Vagina (tissue), 2 donors: ENCODE measurements at regions not wholly inside any gene's neighbourhood (a gene's known extent, or its start where the extent isn't known, plus 50 kb on each side); places are given as distances from the start of the nearest gene placed in this dataset.

Experiments
- DNase-seq, 2 donors: peaks; one replicate each; pipeline ENCODE4 v3.0.0-alpha.2; 2017; ENCODE audit errors: extremely low spot score in 2 of 2
- H3K27ac ChIP-seq: fragments of 200-600 bp; sonication (generic); one replicate; pipeline ENCODE4 v1.5.1; 2019
- H3K27me3 ChIP-seq: fragments of 200-600 bp; sonication (generic); one replicate; pipeline ENCODE4 v1.5.1; 2019
- H3K36me3 ChIP-seq, 2 donors: fragments of 200-600 bp; sonication (generic); one replicate each; pipeline ENCODE4 v1.5.1; 2017 to 2019
- H3K4me1 ChIP-seq: fragments of 200-600 bp; sonication (generic); one replicate; pipeline ENCODE4 v1.5.1; 2019
- H3K4me3 ChIP-seq, 2 donors: fragments of 200-600 bp; sonication (generic); 1 replicate in 1 of 2; 2 replicates in 1 of 2; pipeline ENCODE4 v1.5.1; 2016 to 2019
- H3K9me3 ChIP-seq: fragments of 200-600 bp; sonication (generic); one replicate; pipeline ENCODE4 v1.5.1; 2019
- POLR2A ChIP-seq, 2 donors: fragments of 450-650 bp; IDR thresholded peaks; one replicate each; pipeline ENCODE4 v1.6.1; 2017; ENCODE audit warnings: antibody characterized with exemption in 2 of 2, mild to moderate bottlenecking in 2 of 2, moderate library complexity in 2 of 2
- POLR2AphosphoS5 ChIP-seq, 2 donors: sonication (generic); formaldehyde crosslinking; IDR thresholded peaks; one replicate each; pipeline ENCODE4 v1.9.0; 2017; ENCODE audit warnings: antibody characterized with exemption in 2 of 2, mild to moderate bottlenecking in 2 of 2, low read depth in 1 of 2; ENCODE audit not compliant: insufficient read depth in 1 of 2
- intact Hi-C: fragments of 100-400 bp; cut with DNase I; formaldehyde crosslinking; loops from one replicate; pipeline ENCODE4 v1.15.1; 2023
- TF ChIP-seq, protein P1 (sequence below), 3 experiments: fragments of 450-650 bp in 2 of 3; fragments of 200-600 bp in 1 of 3; sonication (generic) in 1 of 3; IDR thresholded peaks; one replicate each; pipeline ENCODE4 v1.5.1; 2017 to 2019; ENCODE audit warnings: antibody characterized with exemption in 3 of 3, mild to moderate bottlenecking in 2 of 3, moderate library complexity in 2 of 3

DNA sequence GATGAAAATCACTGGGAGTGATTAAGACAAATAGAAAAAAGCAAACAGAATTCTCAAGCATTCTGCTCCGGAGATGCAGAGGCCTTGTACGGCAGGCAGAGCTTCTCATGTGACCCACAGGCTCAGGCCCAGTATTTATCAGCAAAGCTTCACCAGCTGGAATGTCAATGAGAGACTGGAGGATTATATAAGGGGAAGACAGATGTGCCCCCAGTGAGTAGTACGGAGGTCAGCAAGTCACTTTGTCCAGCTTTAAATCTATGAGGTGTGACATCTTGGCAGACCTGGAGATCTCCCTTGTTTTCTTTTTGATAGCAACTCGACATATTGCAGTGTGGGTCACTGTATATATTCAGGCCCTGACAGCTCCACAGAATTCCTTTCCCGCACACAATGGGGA is 106.8 kb downstream of the HHIPL2 start:
- Histone ChIP-seq H3K4me1 (no peaks in the 10 kb centered on the region), H3K4me3 (no peak overlapping the region), H3K27ac (no peak overlapping the region), H3K27me3 (no peaks in the 10 kb centered on the region), H3K9me3 (no peaks in the 10 kb centered on the region), H3K36me3 (no peaks in the 10 kb centered on the region)
- intact Hi-C loops, result no loop called here
- no peak for DNase-seq
- TF ChIP-seq, protein P1, sequence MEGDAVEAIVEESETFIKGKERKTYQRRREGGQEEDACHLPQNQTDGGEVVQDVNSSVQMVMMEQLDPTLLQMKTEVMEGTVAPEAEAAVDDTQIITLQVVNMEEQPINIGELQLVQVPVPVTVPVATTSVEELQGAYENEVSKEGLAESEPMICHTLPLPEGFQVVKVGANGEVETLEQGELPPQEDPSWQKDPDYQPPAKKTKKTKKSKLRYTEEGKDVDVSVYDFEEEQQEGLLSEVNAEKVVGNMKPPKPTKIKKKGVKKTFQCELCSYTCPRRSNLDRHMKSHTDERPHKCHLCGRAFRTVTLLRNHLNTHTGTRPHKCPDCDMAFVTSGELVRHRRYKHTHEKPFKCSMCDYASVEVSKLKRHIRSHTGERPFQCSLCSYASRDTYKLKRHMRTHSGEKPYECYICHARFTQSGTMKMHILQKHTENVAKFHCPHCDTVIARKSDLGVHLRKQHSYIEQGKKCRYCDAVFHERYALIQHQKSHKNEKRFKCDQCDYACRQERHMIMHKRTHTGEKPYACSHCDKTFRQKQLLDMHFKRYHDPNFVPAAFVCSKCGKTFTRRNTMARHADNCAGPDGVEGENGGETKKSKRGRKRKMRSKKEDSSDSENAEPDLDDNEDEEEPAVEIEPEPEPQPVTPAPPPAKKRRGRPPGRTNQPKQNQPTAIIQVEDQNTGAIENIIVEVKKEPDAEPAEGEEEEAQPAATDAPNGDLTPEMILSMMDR (IDR thresholded peaks at IDR 0.05), result no peak
- TF ChIP-seq POLR2AphosphoS5 (IDR thresholded peaks at IDR 0.05; ENCODE audit: insufficient read depth in 1 of 2, low read depth in 1 of 2), result no peak
- no peak for TF ChIP-seq POLR2A (IDR thresholded peaks at IDR 0.05)

DNA sequence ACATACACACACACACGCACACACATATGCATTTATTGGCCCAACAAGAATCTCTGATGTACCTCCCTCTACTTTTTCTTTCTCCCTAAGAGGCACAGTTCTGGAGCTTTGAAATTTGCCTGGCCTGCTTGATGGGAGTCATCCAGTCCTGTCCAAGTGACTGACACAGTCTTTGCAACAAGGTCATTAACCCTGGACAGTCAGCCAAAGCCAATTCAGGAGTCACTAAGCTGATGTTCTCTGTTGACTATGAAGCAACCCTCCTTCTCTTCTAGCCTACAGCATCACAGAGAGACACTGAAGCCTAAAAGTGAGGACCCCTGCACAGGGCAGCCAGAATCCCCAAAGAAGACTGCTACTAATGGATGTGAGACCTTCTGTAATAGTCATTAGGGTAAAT is 123.1 kb downstream of the HHIPL2 start:
- H3K4me3 ChIP-seq, result no peak overlapping the region
- H3K27ac ChIP-seq, result no peak overlapping the region
- H3K27me3 ChIP-seq, result no peaks in the 10 kb centered on the region
- H3K9me3 ChIP-seq, result no peaks in the 10 kb centered on the region
- DNase-seq, result no peak
- H3K36me3 ChIP-seq, result no peaks in the 10 kb centered on the region
- no peaks in the 10 kb centered on the region for H3K4me1 ChIP-seq
- no peak for TF ChIP-seq POLR2AphosphoS5 (IDR thresholded peaks at IDR 0.05; ENCODE audit: insufficient read depth in 1 of 2, low read depth in 1 of 2)
- no peak for TF ChIP-seq POLR2A (IDR thresholded peaks at IDR 0.05)
- TF ChIP-seq, protein P1 (IDR thresholded peaks at IDR 0.05), result no peak
- intact Hi-C loops, result no loop called here

DNA sequence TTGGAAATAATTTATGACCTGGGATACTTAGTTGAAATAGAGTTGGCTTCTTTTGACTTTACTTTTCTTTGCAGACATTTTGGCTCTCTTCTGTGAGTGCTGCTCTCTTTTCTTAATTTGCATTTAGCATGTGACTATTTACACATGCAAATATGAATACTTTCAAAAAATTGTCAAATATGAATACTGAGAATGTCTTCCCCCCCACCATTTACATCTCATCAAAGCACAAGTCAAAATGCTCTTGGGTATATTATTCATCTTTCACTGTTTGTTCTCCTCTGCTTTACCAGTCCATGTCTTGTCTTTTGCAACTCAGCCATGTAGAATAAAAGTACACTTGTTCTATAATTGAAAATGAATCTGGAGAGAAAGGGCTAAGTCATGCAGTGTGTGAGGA is 126.5 kb downstream of the HHIPL2 start:
- Histone ChIP-seq H3K9me3 (no peaks in the 10 kb centered on the region), H3K4me1 (no peaks in the 10 kb centered on the region), H3K27me3 (no peaks in the 10 kb centered on the region), H3K36me3 (no peaks in the 10 kb centered on the region), H3K4me3 (no peak overlapping the region), H3K27ac (no peak overlapping the region)
- intact Hi-C loops, result no loop called here
- DNase-seq, result no peak
- TF ChIP-seq POLR2A (IDR thresholded peaks at IDR 0.05) (no peak), POLR2AphosphoS5 (IDR thresholded peaks at IDR 0.05; ENCODE audit: insufficient read depth in 1 of 2, low read depth in 1 of 2) (no peak)
- TF ChIP-seq, protein P1 (IDR thresholded peaks at IDR 0.05), result no peak

DNA sequence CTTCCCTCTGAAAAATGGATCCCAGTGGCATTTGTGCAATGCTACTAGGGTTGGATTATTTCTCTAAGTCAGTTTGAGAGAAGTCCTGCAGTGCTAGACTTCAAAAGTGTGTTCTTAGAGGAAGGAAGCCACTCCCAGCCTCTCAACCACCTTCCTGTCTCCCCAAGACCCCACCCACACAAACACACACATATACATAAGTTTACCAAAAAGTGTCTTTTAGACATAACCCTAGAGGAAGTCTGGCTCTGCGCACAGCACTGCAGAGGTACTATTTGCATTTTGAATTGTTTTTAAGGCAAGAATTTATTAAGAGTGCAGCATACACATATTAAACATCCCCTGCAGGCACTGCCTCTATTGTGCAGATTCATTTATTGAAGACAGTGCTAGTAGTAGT is 127.3 kb downstream of the HHIPL2 start:
- no peak overlapping the region for H3K4me3 ChIP-seq
- H3K27me3 ChIP-seq, result no peaks in the 10 kb centered on the region
- H3K4me1 ChIP-seq, result no peaks in the 10 kb centered on the region
- no peak for DNase-seq
- no peak for TF ChIP-seq POLR2AphosphoS5 (IDR thresholded peaks at IDR 0.05; ENCODE audit: insufficient read depth in 1 of 2, low read depth in 1 of 2)
- TF ChIP-seq, protein P1 (IDR thresholded peaks at IDR 0.05), result no peak
- intact Hi-C loops, result no loop called here
- H3K36me3 ChIP-seq, result no peaks in the 10 kb centered on the region
- H3K27ac ChIP-seq, result no peak overlapping the region
- no peaks in the 10 kb centered on the region for H3K9me3 ChIP-seq

DNA sequence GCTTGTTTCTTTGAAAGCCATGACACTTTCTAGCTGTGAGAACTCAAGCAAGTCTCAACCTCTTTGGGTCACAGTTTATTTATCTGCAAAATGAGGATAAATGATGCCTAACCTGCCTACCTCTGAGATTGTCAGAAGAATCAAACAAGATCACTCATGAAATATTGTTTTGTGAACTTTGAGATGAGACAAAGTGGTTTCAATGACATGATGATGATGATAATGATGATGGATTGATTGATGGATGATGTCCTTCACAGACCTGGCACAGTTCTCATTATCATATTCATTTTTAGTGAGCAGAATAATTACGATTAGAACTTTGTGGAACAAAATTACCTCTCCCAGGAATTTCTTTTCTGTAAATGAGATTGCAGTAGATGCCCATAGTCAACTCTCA is 129.2 kb downstream of the HHIPL2 start:
- intact Hi-C loops, result no loop called here
- Histone ChIP-seq H3K9me3 (no peaks in the 10 kb centered on the region), H3K36me3 (no peaks in the 10 kb centered on the region), H3K27me3 (no peaks in the 10 kb centered on the region), H3K4me1 (no peaks in the 10 kb centered on the region), H3K4me3 (no peak overlapping the region), H3K27ac (no peak overlapping the region)
- DNase-seq, result no peak
- TF ChIP-seq, protein P1 (IDR thresholded peaks at IDR 0.05), result no peak
- TF ChIP-seq POLR2AphosphoS5 (IDR thresholded peaks at IDR 0.05; ENCODE audit: insufficient read depth in 1 of 2, low read depth in 1 of 2), result no peak
- no peak for TF ChIP-seq POLR2A (IDR thresholded peaks at IDR 0.05)
